Neural progenitor cell (in vitro differentiated cells): ENCODE measurements at regions not wholly inside any gene's neighbourhood (a gene's known extent, or its start where the extent isn't known, plus 50 kb on each side); places are given as distances from the start of the nearest gene placed in this dataset.

Experiments
- DNase-seq: peaks from one replicate; pipeline ENCODE4 v3.0.0-alpha.2; 2016; ENCODE audit warnings: low spot score
- H2AFZ ChIP-seq: fragments of 200-600 bp; sonication (generic); replicated peaks from 2 replicates; pipeline ENCODE4 v1.6.1; 2016; ENCODE audit warnings: antibody characterized with exemption
- H3F3A ChIP-seq: fragments of 200-600 bp; sonication (generic); 2 replicates; pipeline ENCODE4 v1.6.1; 2016; ENCODE audit warnings: antibody characterized with exemption, low read depth
- H3K27ac ChIP-seq: fragments of 200-600 bp; sonication (generic); 2 replicates; pipeline ENCODE4 v1.5.1; 2016; ENCODE audit warnings: mild to moderate bottlenecking
- H3K27me3 ChIP-seq: fragments of 200-600 bp; sonication (generic); 2 replicates; pipeline ENCODE4 v1.6.1; 2016; ENCODE audit warnings: mild to moderate bottlenecking, moderate library complexity
- H3K36me3 ChIP-seq: fragments of 200-600 bp; sonication (generic); 2 replicates; pipeline ENCODE4 v1.5.1; 2016
- H3K4me1 ChIP-seq: fragments of 200-600 bp; sonication (generic); 2 replicates; pipeline ENCODE4 v1.6.1; 2016; ENCODE audit warnings: mixed run types
- H3K4me2 ChIP-seq: fragments of 200-600 bp; sonication (generic); 2 replicates; pipeline ENCODE4 v1.6.1; 2016
- H3K4me3 ChIP-seq: fragments of 200-600 bp; sonication (generic); 2 replicates; pipeline ENCODE4 v1.5.1; 2016
- H3K79me2 ChIP-seq: fragments of 200-600 bp; sonication (generic); 2 replicates; pipeline ENCODE4 v1.6.1; 2016; ENCODE audit warnings: low read depth
- H3K9ac ChIP-seq: fragments of 200-600 bp; sonication (generic); 2 replicates; pipeline ENCODE4 v1.6.1; 2016
- H3K9me3 ChIP-seq: fragments of 200-600 bp; sonication (generic); 2 replicates; pipeline ENCODE4 v1.5.1; 2016; ENCODE audit warnings: low read depth
- H4K20me1 ChIP-seq: fragments of 200-600 bp; sonication (generic); 2 replicates; pipeline ENCODE4 v1.6.1; 2016; ENCODE audit warnings: low read depth
- H3K27ac Mint-ChIP-seq: 3 replicates; pipeline ENCODE4 v1.8.0; 2021; ENCODE audit warnings: mixed read lengths
- H3K27me3 Mint-ChIP-seq: 2 replicates; pipeline ENCODE4 v1.8.0; 2022; ENCODE audit warnings: low read depth, mild to moderate bottlenecking, inconsistent platforms, moderate library complexity, mixed read lengths; ENCODE audit not compliant: insufficient read depth
- H3K36me3 Mint-ChIP-seq: 3 replicates; pipeline ENCODE4 v1.8.0; 2021; ENCODE audit warnings: mixed read lengths
- H3K4me1 Mint-ChIP-seq: 3 replicates; pipeline ENCODE4 v1.8.0; 2021; ENCODE audit warnings: mixed read lengths
- H3K4me3 Mint-ChIP-seq: 3 replicates; pipeline ENCODE4 v1.8.0; 2021; ENCODE audit warnings: mild to moderate bottlenecking, moderate library complexity, mixed read lengths
- H3K9me3 Mint-ChIP-seq: 3 replicates; pipeline ENCODE4 v1.8.0; 2020; ENCODE audit warnings: mixed read lengths
- EZH2 ChIP-seq: fragments of 200-600 bp; sonication (generic); IDR thresholded peaks from 2 replicates; pipeline ENCODE4 v1.6.1; 2017; ENCODE audit warnings: antibody characterized with exemption, mild to moderate bottlenecking, moderate library complexity
- EZH2phosphoT487 ChIP-seq: fragments of 200-600 bp; sonication (generic); IDR thresholded peaks from 2 replicates; pipeline ENCODE4 v1.6.1; 2017; ENCODE audit warnings: antibody characterized with exemption
- TF ChIP-seq, protein P1 (sequence below): fragments of 200-600 bp; sonication (generic); IDR thresholded peaks from 2 replicates; pipeline ENCODE4 v1.5.1; 2017; ENCODE audit warnings: antibody characterized with exemption, mild to moderate bottlenecking

DNA sequence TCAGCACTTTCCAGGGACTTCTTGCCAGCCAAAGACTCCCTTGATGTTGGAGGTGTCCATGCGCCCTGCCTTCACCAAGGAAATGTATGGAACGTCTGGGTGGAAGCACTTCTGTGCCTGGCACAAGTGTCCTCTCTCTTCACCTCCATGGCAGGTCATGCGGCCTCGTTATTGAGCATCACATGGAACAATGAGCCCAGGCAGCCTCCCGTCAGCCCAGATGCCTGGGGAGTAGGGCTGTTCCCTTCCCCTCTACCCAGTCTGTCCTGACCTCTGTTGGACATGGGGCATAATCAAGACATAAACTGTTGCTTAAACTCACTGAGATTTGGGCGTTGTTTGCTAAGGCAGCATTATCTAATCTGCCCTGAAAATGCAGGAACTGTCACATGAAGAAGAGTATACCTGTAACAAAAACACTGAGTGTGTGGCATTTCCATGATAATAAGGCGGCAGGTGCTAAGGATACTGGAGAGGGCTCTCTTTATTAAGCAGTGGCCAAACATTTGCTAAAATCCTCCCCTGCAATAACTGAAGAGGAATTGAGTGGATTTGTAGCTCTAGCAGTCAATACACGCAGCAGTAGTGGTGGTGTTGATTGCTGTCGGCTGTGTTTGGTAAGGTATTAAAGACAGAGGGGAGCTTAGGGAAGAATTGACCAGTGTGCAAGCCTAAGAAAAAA lies 338.2 kb upstream of the ATP10A start:
- Mint-ChIP-seq H3K36me3 (no peaks in the 10 kb centered on the region), H3K4me3 (no peak overlapping the region), H3K9me3 (no peaks in the 10 kb centered on the region), H3K4me1 (peaks cover 39% of the 10 kb centered on the region), H3K27me3 (peaks cover 9% of the 10 kb centered on the region), H3K27ac (no peak overlapping the region)
- H3K4me3 ChIP-seq = no peak overlapping the region
- no peaks in the 10 kb centered on the region for H3K79me2 ChIP-seq
- DNase-seq = peak; percentile 12
- H4K20me1 ChIP-seq = no peaks in the 10 kb centered on the region
- H3F3A ChIP-seq = peaks cover 10% of the 10 kb centered on the region
- H3K27me3 ChIP-seq = peaks cover 21% of the 10 kb centered on the region
- no peaks in the 10 kb centered on the region for H3K36me3 ChIP-seq
- peak overlapping the region; percentile 34 for H2AFZ ChIP-seq
- no peaks in the 10 kb centered on the region for H3K9me3 ChIP-seq
- H3K27ac ChIP-seq = no peak overlapping the region
- H3K4me1 ChIP-seq = peaks cover 39% of the 10 kb centered on the region
- TF ChIP-seq EZH2phosphoT487 = no peak
- no peak for TF ChIP-seq EZH2
- TF ChIP-seq, protein P1, sequence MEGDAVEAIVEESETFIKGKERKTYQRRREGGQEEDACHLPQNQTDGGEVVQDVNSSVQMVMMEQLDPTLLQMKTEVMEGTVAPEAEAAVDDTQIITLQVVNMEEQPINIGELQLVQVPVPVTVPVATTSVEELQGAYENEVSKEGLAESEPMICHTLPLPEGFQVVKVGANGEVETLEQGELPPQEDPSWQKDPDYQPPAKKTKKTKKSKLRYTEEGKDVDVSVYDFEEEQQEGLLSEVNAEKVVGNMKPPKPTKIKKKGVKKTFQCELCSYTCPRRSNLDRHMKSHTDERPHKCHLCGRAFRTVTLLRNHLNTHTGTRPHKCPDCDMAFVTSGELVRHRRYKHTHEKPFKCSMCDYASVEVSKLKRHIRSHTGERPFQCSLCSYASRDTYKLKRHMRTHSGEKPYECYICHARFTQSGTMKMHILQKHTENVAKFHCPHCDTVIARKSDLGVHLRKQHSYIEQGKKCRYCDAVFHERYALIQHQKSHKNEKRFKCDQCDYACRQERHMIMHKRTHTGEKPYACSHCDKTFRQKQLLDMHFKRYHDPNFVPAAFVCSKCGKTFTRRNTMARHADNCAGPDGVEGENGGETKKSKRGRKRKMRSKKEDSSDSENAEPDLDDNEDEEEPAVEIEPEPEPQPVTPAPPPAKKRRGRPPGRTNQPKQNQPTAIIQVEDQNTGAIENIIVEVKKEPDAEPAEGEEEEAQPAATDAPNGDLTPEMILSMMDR = no peak
- H3K9ac ChIP-seq = no peak overlapping the region
- H3K4me2 ChIP-seq = peak overlapping the region; percentile 11

DNA sequence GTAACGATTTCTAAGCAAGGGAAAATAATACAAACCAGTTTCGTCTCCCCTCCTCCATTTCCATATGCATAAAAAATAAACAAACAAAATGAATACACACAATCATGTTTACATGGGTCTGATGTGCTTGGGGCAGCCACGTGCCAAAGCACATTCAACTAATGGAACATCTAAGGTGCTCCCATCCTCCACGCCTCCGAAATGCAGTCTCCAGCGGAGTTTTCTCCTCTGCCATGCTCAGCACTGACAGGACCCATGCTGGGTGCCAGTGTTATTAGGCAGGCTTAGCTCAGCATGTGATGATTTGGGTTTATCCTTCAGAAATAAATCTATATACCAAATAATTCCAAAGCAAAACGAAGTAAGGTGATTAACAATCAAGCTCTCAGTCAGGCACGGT lies 337.3 kb upstream of the ATP10A start:
- Histone ChIP-seq H3K4me3 (no peak overlapping the region), H3F3A (peaks cover 8% of the 10 kb centered on the region), H4K20me1 (no peaks in the 10 kb centered on the region), H3K9me3 (no peaks in the 10 kb centered on the region), H3K79me2 (no peaks in the 10 kb centered on the region), H3K36me3 (no peaks in the 10 kb centered on the region), H3K4me2 (no peak overlapping the region), H3K9ac (no peak overlapping the region), H3K4me1 (peaks cover 31% of the 10 kb centered on the region), H2AFZ (no peak overlapping the region), H3K27me3 (peaks cover 21% of the 10 kb centered on the region), H3K27ac (no peak overlapping the region)
- peak; percentile 34 for DNase-seq
- Mint-ChIP-seq H3K27ac (no peak overlapping the region), H3K4me1 (peaks cover 39% of the 10 kb centered on the region), H3K36me3 (no peaks in the 10 kb centered on the region), H3K9me3 (no peaks in the 10 kb centered on the region), H3K4me3 (no peak overlapping the region), H3K27me3 (peaks cover 9% of the 10 kb centered on the region)
- TF ChIP-seq, protein P1 = no peak
- TF ChIP-seq EZH2phosphoT487 (no peak), EZH2 (no peak)

DNA sequence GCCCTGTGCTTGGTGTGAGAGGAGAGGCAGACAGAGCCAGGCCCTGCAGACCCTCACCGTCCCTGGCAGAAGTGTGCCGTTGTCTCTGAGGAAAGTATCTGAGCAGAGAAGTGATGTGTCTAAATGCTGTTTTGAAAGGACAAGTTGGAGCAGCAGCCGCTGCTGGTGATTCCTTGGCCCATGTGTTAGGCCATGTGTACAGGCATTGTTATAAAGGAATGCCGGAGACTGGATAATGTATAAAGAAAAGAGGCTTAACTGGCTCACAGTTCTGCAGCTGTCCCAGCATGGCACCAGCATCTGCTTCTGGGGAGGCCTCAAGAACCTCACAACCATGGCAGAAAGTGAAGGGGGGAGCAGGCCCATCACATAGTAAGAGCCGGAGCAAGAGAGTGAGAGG lies 334.6 kb upstream of the ATP10A start:
- Mint-ChIP-seq H3K4me3 (no peak overlapping the region), H3K9me3 (no peaks in the 10 kb centered on the region), H3K4me1 (peaks cover 39% of the 10 kb centered on the region), H3K27ac (peak overlapping the region; percentile 19), H3K27me3 (peaks cover 9% of the 10 kb centered on the region), H3K36me3 (no peaks in the 10 kb centered on the region)
- Histone ChIP-seq H3K4me2 (peak overlapping the region; percentile 52), H3K4me3 (no peak overlapping the region), H4K20me1 (no peaks in the 10 kb centered on the region), H3K36me3 (no peaks in the 10 kb centered on the region), H3K9me3 (no peaks in the 10 kb centered on the region), H3F3A (peaks cover 7% of the 10 kb centered on the region), H3K9ac (no peak overlapping the region), H3K27ac (peak overlapping the region; percentile 63), H3K4me1 (peaks cover 26% of the 10 kb centered on the region), H3K27me3 (peaks cover 9% of the 10 kb centered on the region), H3K79me2 (no peaks in the 10 kb centered on the region), H2AFZ (peak overlapping the region; percentile 82)
- peak; percentile 78 for DNase-seq
- TF ChIP-seq EZH2 = no peak
- no peak for TF ChIP-seq EZH2phosphoT487
- TF ChIP-seq, protein P1 = no peak
